Panc1 (cell line): ENCODE measurements at regions not wholly inside any gene's neighbourhood (a gene's known extent, or its start where the extent isn't known, plus 50 kb on each side); places are given as distances from the start of the nearest gene placed in this dataset.

ENCODE experiments used
- ATAC-seq: fragments of 200-7000 bp; cut with Tn5 transposase; 2 replicates; pipeline ENCODE4 v1.9.1; 2020; ENCODE audit warnings: mild to moderate bottlenecking, moderate library complexity
- BruUV-seq: library from RNA; stranded (reverse); fragments of 400-500 nt; replicated peaks from 2 replicates; lab custom pipeline; 2021; lab: Mats Ljungman, UMichigan
- CTCF ChIA-PET: fragments of 300-600 bp; sonication (Branson Sonifier 250); formaldehyde crosslinking; loops from one replicate; lab custom pipeline; 2022; ENCODE audit warnings: antibody characterized with exemption; lab: Charles Lee
- POLR2A ChIA-PET: fragments of 300-600 bp; sonication (Branson Sonifier 250); formaldehyde crosslinking; loops from one replicate; lab custom pipeline; 2022; ENCODE audit warnings: antibody characterized with exemption; lab: Charles Lee
- DNase-seq: peaks from one replicate; pipeline ENCODE4 v3.0.0-alpha.2; 2010; ENCODE audit warnings: low read depth, low spot score
- H3K27ac ChIP-seq: 2 replicates; pipeline ENCODE4 v1.5.1; 2011; ENCODE audit warnings: mild to moderate bottlenecking, low read length, inconsistent platforms
- H3K27me3 ChIP-seq: fragments of 200-500 bp; sonication (Bioruptor generic); 2 replicates; pipeline ENCODE4 v1.6.0; 2014; ENCODE audit warnings: low read length, inconsistent platforms; ENCODE audit not compliant: control insufficient read depth, insufficient read depth
- H3K36me3 ChIP-seq: fragments of 200-500 bp; sonication (Bioruptor generic); 2 replicates; pipeline ENCODE4 v1.5.1; 2014; ENCODE audit warnings: inconsistent platforms, mild to moderate bottlenecking, low read length, moderate library complexity; ENCODE audit not compliant: control insufficient read depth, insufficient read depth
- H3K4me1 ChIP-seq: 2 replicates; pipeline ENCODE4 v1.5.1; 2011; ENCODE audit warnings: inconsistent platforms, mild to moderate bottlenecking, low read length, moderate library complexity; ENCODE audit not compliant: control insufficient read depth, insufficient read depth
- H3K4me3 ChIP-seq, 2 experiments: 2 replicates each; pipeline ENCODE4 v1.5.1; 2011 to 2012; ENCODE audit warnings: low read depth in 2 of 2, low read length in 2 of 2, mild to moderate bottlenecking in 2 of 2, inconsistent platforms in 1 of 2, moderate library complexity in 1 of 2
- H3K9me3 ChIP-seq: fragments of 200-500 bp; sonication (Bioruptor generic); 2 replicates; pipeline ENCODE4 v1.5.1; 2014; ENCODE audit warnings: low read depth, mild to moderate bottlenecking, inconsistent platforms, low read length, moderate library complexity; ENCODE audit not compliant: control insufficient read depth, insufficient read depth
- CTCF ChIP-seq: fragments of 450-650 bp; IDR thresholded peaks from 2 replicates; pipeline ENCODE4 v1.5.1; 2017; ENCODE audit warnings: mild to moderate bottlenecking
- POLR2AphosphoS5 ChIP-seq: IDR thresholded peaks from 2 replicates; pipeline ENCODE4 v1.6.1; 2012; ENCODE audit warnings: mild to moderate bottlenecking, low read depth, low read length, moderate library complexity
- REST ChIP-seq, 2 experiments: IDR thresholded peaks; 2 replicates each; pipeline ENCODE4 v1.6.1; 2011 to 2012; ENCODE audit warnings: low read depth in 2 of 2, control low read depth in 1 of 2, low read length in 1 of 2, mild to moderate bottlenecking in 1 of 2, moderate library complexity in 1 of 2; ENCODE audit not compliant: insufficient read depth in 1 of 2
- SIN3A ChIP-seq: IDR thresholded peaks from 2 replicates; pipeline ENCODE4 v1.6.1; 2012; ENCODE audit warnings: low read depth, mild to moderate bottlenecking, low read length, moderate library complexity, borderline replicate concordance; ENCODE audit not compliant: insufficient read depth
- TCF7L2 ChIP-seq: IDR thresholded peaks from 2 replicates; pipeline ENCODE4 v1.6.1; 2011; ENCODE audit warnings: mild to moderate bottlenecking, low read depth, low read length, inconsistent platforms
- in situ Hi-C: cut with HindIII; loops from 2 replicates; pipeline ENCODE4 v1.10.0; 2016; ENCODE audit warnings: low sequenced_read_pairs, low pct_unique_long_range_greater_than_20kb
- intact Hi-C: fragments of 100-400 bp; cut with micrococcal nuclease; formaldehyde crosslinking; loops from one replicate; pipeline ENCODE4 v1.10.0; 2022; ENCODE audit not compliant: unreplicated experiment

GRCh38 chr9:79287708-79288290 lies 284.0 kb upstream of the TLE4 start:
- ChIA-PET POLR2A (no interaction called here), CTCF (interaction anchor here (0.7 kb wide), 1 partner anchor 731 kb away, joined by 3 read pairs; no protein-coding TSS in a partner anchor)
- TF ChIP-seq TCF7L2 (no peak), REST (IDR thresholded peaks at IDR 0.05; ENCODE audit: insufficient read depth in 1 of 2, low read depth in 2 of 2, low read length in 1 of 2) (no peak), POLR2AphosphoS5 (no peak), SIN3A (no peak), CTCF (no peak)
- in situ Hi-C loops: no loop called here
- no peak for DNase-seq
- Histone ChIP-seq H3K4me3 (no peak overlapping the region), H3K4me1 (no peaks in the 10 kb centered on the region), H3K27me3 (no peaks in the 10 kb centered on the region), H3K27ac (no peak overlapping the region), H3K9me3 (no peaks in the 10 kb centered on the region), H3K36me3 (no peaks in the 10 kb centered on the region)
- intact Hi-C loops: no loop called here
- BruUV-seq: no TSS peak
- ATAC-seq: no peak

GRCh38 chr9:79289856-79290255 lies 281.9 kb upstream of the TLE4 start:
- H3K27me3 ChIP-seq: no peaks in the 10 kb centered on the region
- no peaks in the 10 kb centered on the region for H3K36me3 ChIP-seq
- no peaks in the 10 kb centered on the region for H3K9me3 ChIP-seq
- ATAC-seq (no peak), DNase-seq (no peak)
- intact Hi-C loops: no loop called here
- ChIA-PET CTCF (no interaction called here), POLR2A (no interaction called here)
- BruUV-seq: no TSS peak
- no peaks in the 10 kb centered on the region for H3K4me1 ChIP-seq
- no peak overlapping the region for H3K27ac ChIP-seq
- TF ChIP-seq TCF7L2 (no peak), SIN3A (no peak), POLR2AphosphoS5 (no peak), REST (IDR thresholded peaks at IDR 0.05; ENCODE audit: insufficient read depth in 1 of 2, low read depth in 2 of 2, low read length in 1 of 2) (no peak), CTCF (no peak)
- H3K4me3 ChIP-seq: no peak overlapping the region
- in situ Hi-C loops: no loop called here
